IMR-90 (cell line): ENCODE measurements at regions not wholly inside any gene's neighbourhood (a gene's known extent, or its start where the extent isn't known, plus 50 kb on each side); places are given as distances from the start of the nearest gene placed in this dataset.

Source experiments
- ATAC-seq: fragments of 200-7000 bp; cut with Tn5 transposase; 2 replicates; pipeline ENCODE4 v1.9.1; 2020; ENCODE audit warnings: low read depth, mild to moderate bottlenecking, moderate library complexity
- BruUV-seq: library from RNA; stranded (reverse); fragments of 400-500 nt; replicated peaks from 2 replicates; lab custom pipeline; 2021; lab: Mats Ljungman, UMichigan
- CTCF ChIA-PET: fragments of 300-600 bp; formaldehyde crosslinking; extraction: SDS; loops from one replicate; lab custom pipeline; 2021; ENCODE audit warnings: antibody characterized with exemption; lab: Yijun Ruan, JAX
- POLR2A ChIA-PET: fragments of 300-600 bp; sonication (Branson Sonifier 250); formaldehyde crosslinking; loops from one replicate; lab custom pipeline; 2022; ENCODE audit warnings: antibody characterized with exemption; ENCODE audit not compliant: unreplicated experiment; lab: Charles Lee
- DNase-seq: peaks from one replicate; pipeline ENCODE4 v3.0.0; 2013
- H2AFZ ChIP-seq: replicated peaks from 2 replicates; pipeline ENCODE3; 2013; ENCODE audit warnings: low read length, mild to moderate bottlenecking; ENCODE audit not compliant: poor library complexity
- H2AK5ac ChIP-seq: 2 replicates; pipeline ENCODE4 v1.6.1; 2013; ENCODE audit warnings: low read depth, low read length, inconsistent platforms
- H2AK9ac ChIP-seq: replicated peaks from 2 replicates; pipeline ENCODE3; 2013; ENCODE audit warnings: mild to moderate bottlenecking, low read depth, low read length, moderate library complexity; ENCODE audit not compliant: poor library complexity
- H2BK120ac ChIP-seq: 2 replicates; pipeline ENCODE4 v1.6.1; 2013; ENCODE audit warnings: low read depth, low read length, inconsistent platforms
- H2BK15ac ChIP-seq: 3 replicates; pipeline ENCODE4 v1.6.1; 2013; ENCODE audit warnings: low read depth, low read length, inconsistent platforms
- H2BK20ac ChIP-seq: 2 replicates; pipeline ENCODE4 v1.6.1; 2013; ENCODE audit warnings: low read depth, mild to moderate bottlenecking, inconsistent platforms, low read length, moderate library complexity
- H2BK5ac ChIP-seq: 2 replicates; pipeline ENCODE4 v1.6.1; 2013; ENCODE audit warnings: mild to moderate bottlenecking, low read depth, low read length, inconsistent platforms; ENCODE audit not compliant: poor library complexity, severe bottlenecking
- H3K14ac ChIP-seq: replicated peaks from 2 replicates; pipeline ENCODE4 v1.6.1; 2013; ENCODE audit warnings: low read depth, low read length, inconsistent platforms
- H3K18ac ChIP-seq: 2 replicates; pipeline ENCODE4 v1.6.1; 2013; ENCODE audit warnings: low read depth, low read length, control low read depth
- H3K23ac ChIP-seq: 2 replicates; pipeline ENCODE4 v1.6.1; 2013; ENCODE audit warnings: low read depth, low read length, inconsistent platforms
- H3K27ac ChIP-seq: 2 replicates; pipeline ENCODE4 v1.5.1; 2013; ENCODE audit warnings: mild to moderate bottlenecking, control low read depth, low read length; ENCODE audit not compliant: insufficient read depth
- H3K27me3 ChIP-seq: 2 replicates; pipeline ENCODE4 v1.6.1; 2013; ENCODE audit warnings: low read length; ENCODE audit not compliant: control insufficient read depth, insufficient read depth
- H3K36me3 ChIP-seq: 2 replicates; pipeline ENCODE4 v1.6.1; 2013; ENCODE audit warnings: low read length, mixed read lengths; ENCODE audit not compliant: control insufficient read depth, insufficient read depth
- H3K4ac ChIP-seq: 2 replicates; pipeline ENCODE4 v1.6.1; 2013; ENCODE audit warnings: low read depth, low read length, inconsistent platforms
- H3K4me1 ChIP-seq: 2 replicates; pipeline ENCODE4 v1.6.1; 2013; ENCODE audit warnings: low read length, mixed read lengths; ENCODE audit not compliant: control insufficient read depth, insufficient read depth
- H3K4me2 ChIP-seq: 2 replicates; pipeline ENCODE4 v1.6.1; 2013; ENCODE audit warnings: low read depth, mild to moderate bottlenecking, control low read depth, low read length, moderate library complexity
- H3K4me3 ChIP-seq: 2 replicates; pipeline ENCODE4 v1.5.1; 2013; ENCODE audit warnings: low read depth, mild to moderate bottlenecking, control low read depth, low read length, moderate library complexity; ENCODE audit not compliant: insufficient read depth
- H3K56ac ChIP-seq: 2 replicates; pipeline ENCODE4 v1.6.1; 2013; ENCODE audit warnings: low read length, inconsistent platforms; ENCODE audit not compliant: insufficient read depth; ENCODE audit errors: extremely low read depth
- H3K79me1 ChIP-seq, 2 experiments: 2 replicates each; pipeline ENCODE4 v1.6.1; 2013; ENCODE audit warnings: low read length in 2 of 2, inconsistent platforms in 1 of 2, low read depth in 1 of 2
- H3K9ac ChIP-seq: 2 replicates; pipeline ENCODE4 v1.6.1; 2013; ENCODE audit warnings: low read depth, low read length, control low read depth
- H3K9me1 ChIP-seq: 2 replicates; pipeline ENCODE4 v1.6.1; 2013; ENCODE audit warnings: low read length, inconsistent platforms; ENCODE audit not compliant: insufficient read depth
- H3K9me3 ChIP-seq: 2 replicates; pipeline ENCODE4 v1.6.1; 2013; ENCODE audit warnings: low read length; ENCODE audit not compliant: control insufficient read depth, insufficient read depth
- H4K20me1 ChIP-seq: 2 replicates; pipeline ENCODE4 v1.6.1; 2013; ENCODE audit warnings: low read length, inconsistent platforms; ENCODE audit not compliant: insufficient read depth
- H4K5ac ChIP-seq: 2 replicates; pipeline ENCODE4 v1.6.1; 2013; ENCODE audit warnings: mild to moderate bottlenecking, low read depth, low read length, control low read depth
- H4K8ac ChIP-seq, 2 experiments: 2 replicates each; pipeline ENCODE4 v1.6.1; 2013; ENCODE audit warnings: low read depth in 2 of 2, low read length in 2 of 2, control low read depth in 1 of 2, inconsistent platforms in 1 of 2
- H4K91ac ChIP-seq: 2 replicates; pipeline ENCODE4 v1.6.1; 2013; ENCODE audit warnings: low read depth, low read length, inconsistent platforms; ENCODE audit not compliant: insufficient read depth
- BHLHE40 ChIP-seq: fragments of 150-350 bp; IDR thresholded peaks from 2 replicates; pipeline ENCODE4 v1.6.1; 2016; ENCODE audit warnings: mild to moderate bottlenecking, low read depth, low read length
- CEBPB ChIP-seq: IDR thresholded peaks from 2 replicates; pipeline ENCODE4 v1.6.1; 2012; ENCODE audit warnings: low read depth, low read length, improper control_type of control experiment
- CHD1 ChIP-seq: IDR thresholded peaks from 2 replicates; pipeline ENCODE4 v1.6.1; 2012; ENCODE audit warnings: low read depth, low read length, improper control_type of control experiment
- ELK1 ChIP-seq: fragments of 150-350 bp; IDR thresholded peaks from 2 replicates; pipeline ENCODE4 v1.6.1; 2016; ENCODE audit warnings: low read depth, mild to moderate bottlenecking, low read length, moderate library complexity, borderline replicate concordance
- FOS ChIP-seq: fragments of 150-350 bp; IDR thresholded peaks from 2 replicates; pipeline ENCODE4 v1.6.1; 2016; ENCODE audit warnings: low read depth, low read length
- MAFK ChIP-seq: IDR thresholded peaks from 2 replicates; pipeline ENCODE4 v1.6.1; 2012; ENCODE audit warnings: low read depth, low read length, improper control_type of control experiment
- MAZ ChIP-seq: IDR thresholded peaks from 2 replicates; pipeline ENCODE4 v1.6.1; 2012; ENCODE audit warnings: low read depth, mild to moderate bottlenecking, low read length, improper control_type of control experiment, moderate library complexity, borderline replicate concordance
- MXI1 ChIP-seq: IDR thresholded peaks from 2 replicates; pipeline ENCODE4 v1.6.1; 2012; ENCODE audit warnings: low read depth, mild to moderate bottlenecking, low read length, moderate library complexity, borderline replicate concordance
- NFE2L2 ChIP-seq: fragments of 150-350 bp; IDR thresholded peaks from 2 replicates; pipeline ENCODE4 v1.6.1; 2016; ENCODE audit warnings: low read depth, mild to moderate bottlenecking, low read length
- POLR2A ChIP-seq: IDR thresholded peaks from 2 replicates; pipeline ENCODE4 v1.6.1; 2012; ENCODE audit warnings: mild to moderate bottlenecking, low read depth, low read length
- RAD21 ChIP-seq: IDR thresholded peaks from 2 replicates; pipeline ENCODE4 v1.6.1; 2012; ENCODE audit warnings: low read length, improper control_type of control experiment
- RCOR1 ChIP-seq: IDR thresholded peaks from 2 replicates; pipeline ENCODE4 v1.6.1; 2012; ENCODE audit warnings: mild to moderate bottlenecking, low read length, improper control_type of control experiment; ENCODE audit not compliant: insufficient replicate concordance
- RFX5 ChIP-seq: IDR thresholded peaks from 2 replicates; pipeline ENCODE4 v1.8.0; 2012; ENCODE audit warnings: low read depth, mild to moderate bottlenecking, low read length, moderate library complexity
- SMC3 ChIP-seq: fragments of 150-350 bp; IDR thresholded peaks from 2 replicates; pipeline ENCODE4 v1.6.1; 2016; ENCODE audit warnings: low read depth, mild to moderate bottlenecking, antibody characterized with exemption, low read length, moderate library complexity
- USF2 ChIP-seq: fragments of 150-350 bp; IDR thresholded peaks from 2 replicates; pipeline ENCODE4 v1.6.1; 2017; ENCODE audit warnings: mild to moderate bottlenecking, antibody characterized with exemption, low read length, low read depth
- WGBS, 2 experiments: methylation state at CpG; one replicate each; pipeline versions ENCODE4 v1.1.5 to v1.1.7; 2013; ENCODE audit warnings: missing lambda C conversion rate in 2 of 2; ENCODE audit not compliant: insufficient read length in 1 of 2; ENCODE audit errors: extremely low coverage in 2 of 2; 5-methylcytosine and 5-hydroxymethylcytosine counted together
- dilution Hi-C: fragments of 300-500 bp; cut with HindIII; formaldehyde crosslinking; loops from one replicate; pipeline ENCODE4 v1.14.3; 2018; ENCODE audit warnings: low sequenced_read_pairs; ENCODE audit not compliant: unreplicated experiment
- in situ Hi-C: fragments of 300-500 bp; cut with MboI; formaldehyde crosslinking; loops from 3 replicates; pipeline ENCODE4 v1.14.3; 2019; ENCODE audit warnings: low sequenced_read_pairs, inconsistent platforms, mixed read lengths
- intact Hi-C: fragments of 100-400 bp; cut with micrococcal nuclease; formaldehyde crosslinking; loops from 2 replicates; pipeline ENCODE4 v1.10.0; 2022
- TF ChIP-seq, protein P1 (sequence below): conservative IDR thresholded peaks from 2 replicates; pipeline ENCODE4 v1.5.1; 2012; ENCODE audit warnings: mild to moderate bottlenecking, low read depth, low read length, improper control_type of control experiment

- POLR2A ChIA-PET, result no interaction called here
- no peak for ATAC-seq
These were observed 74.0 kb upstream of the CHSY3 start for GRCh38 chr5:129830288-129830687.

More at GRCh38 chr5:129830288-129830687, 74.0 kb upstream of the CHSY3 start:
- Histone ChIP-seq H3K27ac (no peak overlapping the region), H3K36me3 (no peaks in the 10 kb centered on the region), H2AK9ac (no peak overlapping the region), H2BK5ac (no peak overlapping the region), H3K23ac (no peak overlapping the region), H3K79me1 (no peaks in the 10 kb centered on the region), H2BK20ac (no peak overlapping the region), H2BK120ac (no peak overlapping the region), H3K9me1 (no peaks in the 10 kb centered on the region), H2BK15ac (no peak overlapping the region), H4K5ac (no peak overlapping the region), H4K20me1 (no peaks in the 10 kb centered on the region), H3K14ac (no peak overlapping the region), H4K91ac (no peak overlapping the region), H4K8ac (no peak overlapping the region), H2AK5ac (no peak overlapping the region), H2AFZ (no peak overlapping the region), H3K27me3 (no peaks in the 10 kb centered on the region), H3K4me2 (no peak overlapping the region), H3K9ac (no peak overlapping the region), H3K4me3 (no peak overlapping the region), H3K9me3 (no peaks in the 10 kb centered on the region), H3K4me1 (no peaks in the 10 kb centered on the region), H3K56ac (no peak overlapping the region), H3K4ac (no peak overlapping the region), H3K18ac (no peak overlapping the region)
- DNase-seq, result no peak
- intact Hi-C loops (no loop called here), in situ Hi-C loops (no loop called here), dilution Hi-C loops (no loop called here)
- WGBS, 2 experiments, result no CpG with 5 or more reads among the region's 2 CpGs
- no peak for TF ChIP-seq POLR2A
- no peak for TF ChIP-seq FOS
- TF ChIP-seq USF2, result no peak
- TF ChIP-seq BHLHE40, result no peak
- no peak for TF ChIP-seq CEBPB
- TF ChIP-seq RAD21, result no peak
- no peak for TF ChIP-seq CHD1
- TF ChIP-seq, protein P1, sequence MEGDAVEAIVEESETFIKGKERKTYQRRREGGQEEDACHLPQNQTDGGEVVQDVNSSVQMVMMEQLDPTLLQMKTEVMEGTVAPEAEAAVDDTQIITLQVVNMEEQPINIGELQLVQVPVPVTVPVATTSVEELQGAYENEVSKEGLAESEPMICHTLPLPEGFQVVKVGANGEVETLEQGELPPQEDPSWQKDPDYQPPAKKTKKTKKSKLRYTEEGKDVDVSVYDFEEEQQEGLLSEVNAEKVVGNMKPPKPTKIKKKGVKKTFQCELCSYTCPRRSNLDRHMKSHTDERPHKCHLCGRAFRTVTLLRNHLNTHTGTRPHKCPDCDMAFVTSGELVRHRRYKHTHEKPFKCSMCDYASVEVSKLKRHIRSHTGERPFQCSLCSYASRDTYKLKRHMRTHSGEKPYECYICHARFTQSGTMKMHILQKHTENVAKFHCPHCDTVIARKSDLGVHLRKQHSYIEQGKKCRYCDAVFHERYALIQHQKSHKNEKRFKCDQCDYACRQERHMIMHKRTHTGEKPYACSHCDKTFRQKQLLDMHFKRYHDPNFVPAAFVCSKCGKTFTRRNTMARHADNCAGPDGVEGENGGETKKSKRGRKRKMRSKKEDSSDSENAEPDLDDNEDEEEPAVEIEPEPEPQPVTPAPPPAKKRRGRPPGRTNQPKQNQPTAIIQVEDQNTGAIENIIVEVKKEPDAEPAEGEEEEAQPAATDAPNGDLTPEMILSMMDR, result no peak
- TF ChIP-seq MAZ, result no peak
- TF ChIP-seq MAFK, result no peak
- TF ChIP-seq SMC3, result no peak
- TF ChIP-seq RFX5, result no peak
- no peak for TF ChIP-seq MXI1
- TF ChIP-seq NFE2L2, result no peak
- TF ChIP-seq RCOR1, result no peak
- TF ChIP-seq ELK1, result no peak
- CTCF ChIA-PET, result no interaction called here
- no TSS peak for BruUV-seq
